ENCODE measurements at regions not wholly inside any gene's neighbourhood (a gene's known extent, or its start where the extent isn't known, plus 50 kb on each side); places are given as distances from the start of the nearest gene placed in this dataset.

- Histone ChIP-seq H3K4me3 (replicated peaks in 1 of 3; ENCODE audit: low read depth in 2 of 3, low read length in 3 of 3) (no peak overlapping the region), H3K27me3 (ENCODE audit: control insufficient read depth in 2 of 2, insufficient read depth in 2 of 2, low read length in 2 of 2) (peaks cover 2 to 3% of the 10 kb centered on the region in 2 donors), H3K27ac (ENCODE audit: low read depth in 1 of 2, low read length in 2 of 2) (no peak overlapping the region), H4K20me1 (ENCODE audit: insufficient read depth, low read length) (no peaks in the 10 kb centered on the region), H3K79me2 (ENCODE audit: insufficient read depth, low read length) (no peaks in the 10 kb centered on the region), H3K9me3 (replicated peaks in 1 of 2; ENCODE audit: control insufficient read depth in 1 of 2, insufficient read depth in 1 of 2, low read length in 2 of 2) (no peaks in the 10 kb centered on the region), H3K36me3 (replicated peaks in 1 of 2; ENCODE audit: control insufficient read depth in 1 of 2, insufficient read depth in 2 of 2, low read length in 2 of 2) (no peaks in the 10 kb centered on the region), H3K9ac (ENCODE audit: insufficient read depth, low read length, poor library complexity, severe bottlenecking) (no peak overlapping the region), H3K4me2 (replicated peaks; ENCODE audit: extremely low read depth, low read length, poor library complexity, severe bottlenecking) (no peak overlapping the region), H2AFZ (ENCODE audit: insufficient read depth, low read depth, low read length, poor library complexity, severe bottlenecking) (no peak overlapping the region), H3K4me1 (ENCODE audit: control insufficient read depth in 1 of 2, insufficient read depth in 2 of 2, low read length in 2 of 2) (no peaks in the 10 kb centered on the region)
- DNase-seq, result no peak
- H3K9me3 Mint-ChIP-seq, result no peaks in the 10 kb centered on the region
- TF ChIP-seq, protein P1, sequence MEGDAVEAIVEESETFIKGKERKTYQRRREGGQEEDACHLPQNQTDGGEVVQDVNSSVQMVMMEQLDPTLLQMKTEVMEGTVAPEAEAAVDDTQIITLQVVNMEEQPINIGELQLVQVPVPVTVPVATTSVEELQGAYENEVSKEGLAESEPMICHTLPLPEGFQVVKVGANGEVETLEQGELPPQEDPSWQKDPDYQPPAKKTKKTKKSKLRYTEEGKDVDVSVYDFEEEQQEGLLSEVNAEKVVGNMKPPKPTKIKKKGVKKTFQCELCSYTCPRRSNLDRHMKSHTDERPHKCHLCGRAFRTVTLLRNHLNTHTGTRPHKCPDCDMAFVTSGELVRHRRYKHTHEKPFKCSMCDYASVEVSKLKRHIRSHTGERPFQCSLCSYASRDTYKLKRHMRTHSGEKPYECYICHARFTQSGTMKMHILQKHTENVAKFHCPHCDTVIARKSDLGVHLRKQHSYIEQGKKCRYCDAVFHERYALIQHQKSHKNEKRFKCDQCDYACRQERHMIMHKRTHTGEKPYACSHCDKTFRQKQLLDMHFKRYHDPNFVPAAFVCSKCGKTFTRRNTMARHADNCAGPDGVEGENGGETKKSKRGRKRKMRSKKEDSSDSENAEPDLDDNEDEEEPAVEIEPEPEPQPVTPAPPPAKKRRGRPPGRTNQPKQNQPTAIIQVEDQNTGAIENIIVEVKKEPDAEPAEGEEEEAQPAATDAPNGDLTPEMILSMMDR (IDR thresholded peaks at IDR 0.05), result no peak
- H3K4me3 Mint-ChIP-seq, result no peak overlapping the region
- 20% methylated on average over 1 of the region's 3 CpGs for WGBS (ENCODE audit: insufficient coverage)
- no peaks in the 10 kb centered on the region for H3K36me3 Mint-ChIP-seq
- H3K4me1 Mint-ChIP-seq, result peaks cover 9% of the 10 kb centered on the region
- H3K27me3 Mint-ChIP-seq (ENCODE audit: low read depth in 3 of 3), result peaks cover 0 to 7% (median 6%) of the 10 kb centered on the region in 3 donors
- H3K27ac Mint-ChIP-seq, result no peak overlapping the region
- intact Hi-C loops (cut with micrococcal nuclease), result loop anchor here (10.0 kb wide), 2 partner anchors 143 to 153 kb away; partner anchors contain the start of gene RNF182 (in 1 of the 2)
Observed at GRCh38 chr6:14067656-14068055, 49.9 kb upstream of the CD83 start.
